Endothelial cell of umbilical vein (primary cell): ENCODE measurements at regions not wholly inside any gene's neighbourhood (a gene's known extent, or its start where the extent isn't known, plus 50 kb on each side); places are given as distances from the start of the nearest gene placed in this dataset.

Experiments used
- BruUV-seq: library from RNA; stranded (reverse); fragments of 400-500 nt; replicated peaks from 2 replicates; lab custom pipeline; 2021; lab: Mats Ljungman, UMichigan
- CTCF ChIA-PET: fragments of 300-600, 350-600 bp; sonication (Branson Sonifier 250); formaldehyde crosslinking; loops from one replicate; lab custom pipeline; 2021; ENCODE audit warnings: antibody characterized with exemption, inconsistent platforms; lab: Charles Lee
- POLR2A ChIA-PET: fragments of 300-600, 350-600 bp; sonication (Branson Sonifier 250); formaldehyde crosslinking; loops from one replicate; lab custom pipeline; 2021; ENCODE audit warnings: antibody characterized with exemption, inconsistent platforms; lab: Charles Lee
- DNase-seq: peaks from one replicate; pipeline ENCODE4 v3.0.0-alpha.2; 2011; ENCODE audit warnings: low read depth, low spot score
- FAIRE-seq: peaks from 2 replicates; lab custom pipeline; 2011; peaks lifted over from hg19 to GRCh38; lab: Jason Lieb, UNC
- H2AFZ ChIP-seq: 2 replicates; pipeline ENCODE4 v1.6.0; 2012; ENCODE audit warnings: low read depth, low read length, control low read depth, inconsistent platforms
- H3K27ac ChIP-seq: 2 replicates; pipeline ENCODE4 v1.5.1; 2011; ENCODE audit warnings: low read depth, mild to moderate bottlenecking, control low read depth, low read length, moderate library complexity; ENCODE audit not compliant: insufficient read depth
- H3K27me3 ChIP-seq, 2 experiments: 2 replicates each; pipeline versions ENCODE4 v1.6.0 to v1.6.1; 2011; ENCODE audit warnings: low read length in 2 of 2, mixed read lengths in 1 of 2; ENCODE audit not compliant: control insufficient read depth in 2 of 2, insufficient read depth in 2 of 2
- H3K36me3 ChIP-seq, 2 experiments: 2 replicates in 1 of 2; 3 replicates in 1 of 2; pipeline ENCODE4 v1.5.1; 2011; ENCODE audit warnings: low read length in 2 of 2, mild to moderate bottlenecking in 1 of 2, moderate library complexity in 1 of 2; ENCODE audit not compliant: control insufficient read depth in 2 of 2, insufficient read depth in 2 of 2; ENCODE audit errors: extremely low read depth in 1 of 2
- H3K4me1 ChIP-seq: 3 replicates; pipeline ENCODE4 v1.5.1; 2011; ENCODE audit warnings: mild to moderate bottlenecking, low read length; ENCODE audit not compliant: control insufficient read depth, insufficient read depth; ENCODE audit errors: extremely low read depth
- H3K4me2 ChIP-seq: 2 replicates; pipeline ENCODE4 v1.6.1; 2011; ENCODE audit warnings: low read length, control low read depth, mixed read lengths; ENCODE audit not compliant: insufficient read depth
- H3K4me3 ChIP-seq, 3 experiments: fragments of 200-600 bp in 1 of 3; sonication (generic), shearing (Covaris generic) in 1 of 3; replicated peaks in 1 of 3; 2 replicates each; pipeline ENCODE4 v1.5.1; 2011 to 2016; ENCODE audit warnings: control low read depth in 3 of 3, low read length in 3 of 3, mild to moderate bottlenecking in 2 of 3, inconsistent platforms in 1 of 3, low read depth in 1 of 3, moderate library complexity in 1 of 3; ENCODE audit not compliant: insufficient read depth in 1 of 3
- H3K79me2 ChIP-seq: 2 replicates; pipeline ENCODE4 v1.6.0; 2012; ENCODE audit warnings: low read length, inconsistent platforms; ENCODE audit not compliant: control insufficient read depth, insufficient read depth
- H3K9ac ChIP-seq: replicated peaks from 2 replicates; pipeline ENCODE3; 2011; ENCODE audit warnings: low read length, control low read depth; ENCODE audit not compliant: insufficient read depth; ENCODE audit errors: extremely low read depth
- H3K9me1 ChIP-seq: replicated peaks from 3 replicates; pipeline ENCODE4 v1.6.0; 2011; ENCODE audit warnings: mild to moderate bottlenecking, low read length; ENCODE audit not compliant: control insufficient read depth, insufficient read depth; ENCODE audit errors: extremely low read depth
- H3K9me3 ChIP-seq: replicated peaks from 2 replicates; pipeline ENCODE4 v1.5.1; 2012; ENCODE audit warnings: low read length, inconsistent platforms; ENCODE audit not compliant: control insufficient read depth, insufficient read depth
- H4K20me1 ChIP-seq: replicated peaks from 2 replicates; pipeline ENCODE3; 2011; ENCODE audit warnings: mild to moderate bottlenecking, low read length; ENCODE audit not compliant: control insufficient read depth, insufficient read depth; ENCODE audit errors: extremely low read depth
- CTCF ChIP-seq, 2 donors: IDR thresholded peaks; 1 replicate in 1 of 2; 2 replicates in 1 of 2; pipeline ENCODE4 v1.5.1; 2011; ENCODE audit warnings: low read length in 2 of 2, mild to moderate bottlenecking in 2 of 2, moderate library complexity in 2 of 2, control low read depth in 1 of 2, inconsistent platforms in 1 of 2, low read depth in 1 of 2; ENCODE audit not compliant: insufficient read depth in 1 of 2; ENCODE audit errors: extremely low read depth in 1 of 2
- EZH2 ChIP-seq: IDR thresholded peaks from 2 replicates; pipeline ENCODE4 v1.6.1; 2012; ENCODE audit warnings: borderline replicate concordance, low read depth, mild to moderate bottlenecking, moderate library complexity, low read length, inconsistent platforms; ENCODE audit not compliant: severe bottlenecking
- FOS ChIP-seq: IDR thresholded peaks from 2 replicates; pipeline ENCODE4 v1.6.1; 2011; ENCODE audit warnings: mild to moderate bottlenecking, low read length, moderate library complexity, borderline replicate concordance; ENCODE audit not compliant: insufficient read depth
- GATA2 ChIP-seq: IDR thresholded peaks from 2 replicates; pipeline ENCODE4 v1.7.0; 2011; ENCODE audit warnings: low read depth, mild to moderate bottlenecking, moderate library complexity, mixed read lengths, low read length; ENCODE audit not compliant: insufficient read length, insufficient read depth
- JUN ChIP-seq: IDR thresholded peaks from 2 replicates; pipeline ENCODE4 v1.6.1; 2011; ENCODE audit warnings: borderline replicate concordance, low read depth; ENCODE audit not compliant: insufficient read length, insufficient read depth
- MAX ChIP-seq: IDR thresholded peaks from 2 replicates; pipeline ENCODE4 v1.6.1; 2011; ENCODE audit not compliant: insufficient read depth, insufficient read length
- MYC ChIP-seq: IDR thresholded peaks from one replicate; pipeline ENCODE4 v1.6.1; 2011; ENCODE audit warnings: mild to moderate bottlenecking, low read depth, low read length
- POLR2A ChIP-seq: IDR thresholded peaks from 2 replicates; pipeline ENCODE4 v1.6.1; 2012; ENCODE audit warnings: low read depth, mild to moderate bottlenecking, control low read depth, low read length
- POLR2AphosphoS5 ChIP-seq: IDR thresholded peaks from 2 replicates; pipeline ENCODE4 v1.6.1; 2012; ENCODE audit warnings: low read depth, mild to moderate bottlenecking, control low read depth, low read length, moderate library complexity; ENCODE audit not compliant: insufficient read depth
- dilution Hi-C: fragments of 300-500 bp; cut with MboI; formaldehyde crosslinking; loops from one replicate; pipeline ENCODE4 v1.15.0; 2019; ENCODE audit warnings: low sequenced_read_pairs; ENCODE audit not compliant: extremely low pct_ligation_motif_present
- intact Hi-C: fragments of 100-400 bp; cut with micrococcal nuclease; formaldehyde crosslinking; loops from one replicate; pipeline ENCODE4 v1.10.0; 2022

- no peaks in the 10 kb centered on the region for H3K9me3 ChIP-seq
- DNase-seq (no peak), FAIRE-seq (no peak)
- no peak overlapping the region for H3K27ac ChIP-seq
- ChIA-PET CTCF (interaction anchor here (0.6 to 5.9 kb wide), 21 partner anchors 9 to 1580 kb away, joined by 3 to 154 read pairs (median 4); partner anchors contain the start of gene RPS29), POLR2A (no interaction called here)
- H3K4me3 ChIP-seq: no peak overlapping the region
- BruUV-seq: no TSS peak
- H3K36me3 ChIP-seq: no peaks in the 10 kb centered on the region
- no peaks in the 10 kb centered on the region for H3K79me2 ChIP-seq
- H4K20me1 ChIP-seq: no peaks in the 10 kb centered on the region
- no peak overlapping the region for H3K9ac ChIP-seq
- H3K27me3 ChIP-seq: peaks cover 7 to 9% of the 10 kb centered on the region in 2 experiments
- TF ChIP-seq JUN: no peak
- TF ChIP-seq MAX: no peak
- no peak for TF ChIP-seq EZH2
- TF ChIP-seq FOS: no peak
- TF ChIP-seq POLR2AphosphoS5: no peak
- TF ChIP-seq MYC: no peak
- no peak for TF ChIP-seq GATA2
- intact Hi-C loops (loop anchor here (1.0 to 5.0 kb wide), 2 partner anchors 34 to 90 kb away; partner anchors contain the start of gene RPS29), dilution Hi-C loops (no loop called here)
- no peak overlapping the region for H2AFZ ChIP-seq
- no peaks in the 10 kb centered on the region for H3K9me1 ChIP-seq
- H3K4me2 ChIP-seq: no peak overlapping the region
- H3K4me1 ChIP-seq: no peaks in the 10 kb centered on the region
Observed at GRCh38 chr14:49497267-49497666, 88.9 kb downstream of the RPS29 start.

DNA sequence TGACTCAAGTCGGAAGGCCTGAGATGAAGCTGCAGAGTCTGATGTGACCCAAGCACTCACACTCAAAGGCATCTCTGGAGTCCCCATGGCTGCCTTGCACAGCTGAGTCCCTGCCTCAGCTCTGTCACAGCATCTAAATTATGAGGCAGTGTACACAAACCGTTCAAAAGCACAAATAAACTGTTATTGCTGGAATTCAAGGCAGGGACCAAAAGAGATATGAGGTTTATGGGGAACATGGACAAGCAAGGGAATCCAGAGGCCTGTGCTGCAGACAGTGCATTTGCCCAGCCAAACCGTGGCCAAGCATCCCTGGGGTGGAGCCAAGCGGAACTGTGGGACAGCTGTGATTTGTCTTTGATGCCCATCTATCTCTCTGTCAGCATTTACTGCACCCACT is 91.3 kb downstream of the RPS29 start:
- Histone ChIP-seq H3K9me3 (no peaks in the 10 kb centered on the region), H3K9me1 (no peaks in the 10 kb centered on the region), H2AFZ (no peak overlapping the region), H3K27ac (no peak overlapping the region), H3K4me1 (no peaks in the 10 kb centered on the region), H4K20me1 (no peaks in the 10 kb centered on the region), H3K27me3 (peaks cover 4 to 6% of the 10 kb centered on the region in 2 experiments), H3K4me3 (no peak overlapping the region), H3K4me2 (no peak overlapping the region), H3K9ac (no peak overlapping the region), H3K79me2 (no peaks in the 10 kb centered on the region), H3K36me3 (no peaks in the 10 kb centered on the region)
- ChIA-PET CTCF (interaction anchor here (5.9 kb wide), 1 partner anchor 33 kb away, joined by 154 read pairs; no protein-coding TSS in a partner anchor), POLR2A (no interaction called here)
- TF ChIP-seq GATA2 (no peak), POLR2AphosphoS5 (no peak), EZH2 (no peak), POLR2A (no peak), JUN (no peak), MYC (no peak), FOS (no peak), CTCF (IDR thresholded peaks at IDR 0.05; ENCODE audit: extremely low read depth in 1 of 2, insufficient read depth in 1 of 2, low read depth in 1 of 2, low read length in 2 of 2) (no peak), MAX (no peak)
- no TSS peak for BruUV-seq
- no peak for DNase-seq
- intact Hi-C loops: loop anchor here (5.0 kb wide), 1 partner anchor 92 kb away; the partner anchor contains the start of gene RPS29
- no peak for FAIRE-seq
- dilution Hi-C loops: no loop called here
